DND-41 (cell line): ENCODE measurements at regions not wholly inside any gene's neighbourhood (a gene's known extent, or its start where the extent isn't known, plus 50 kb on each side); places are given as distances from the start of the nearest gene placed in this dataset.
"Not testable (repeated sequence)": the region's sequence is repeated elsewhere in the genome, so short reads cannot be mapped to it uniquely, and the experiment has no call there.

Experiments
- ATAC-seq: fragments of 200-7000 bp; cut with Tn5 transposase; 3 replicates; pipeline ENCODE4 v1.9.1; 2021; ENCODE audit warnings: low read depth; ENCODE audit not compliant: insufficient read depth
- DNase-seq: peaks from one replicate; pipeline ENCODE4 v3.0.0-alpha.2; 2020
- H2AFZ ChIP-seq: 2 replicates; pipeline ENCODE4 v1.6.0; 2012; ENCODE audit warnings: low read depth, low read length
- H3K27ac ChIP-seq: 2 replicates; pipeline ENCODE4 v1.5.1; 2012; ENCODE audit warnings: low read length, inconsistent platforms
- H3K27me3 ChIP-seq: fragments of 200-600 bp; sonication (generic); 2 replicates; pipeline ENCODE4 v1.6.0; 2012; ENCODE audit warnings: low read length, mild to moderate bottlenecking, inconsistent platforms; ENCODE audit not compliant: insufficient read depth, poor library complexity
- H3K36me3 ChIP-seq: 2 replicates; pipeline ENCODE4 v1.5.1; 2012; ENCODE audit warnings: low read length, inconsistent platforms; ENCODE audit not compliant: insufficient read depth
- H3K4me1 ChIP-seq: 2 replicates; pipeline ENCODE4 v1.5.1; 2012; ENCODE audit warnings: mild to moderate bottlenecking, low read length; ENCODE audit not compliant: insufficient read depth
- H3K4me2 ChIP-seq: 2 replicates; pipeline ENCODE4 v1.6.0; 2012; ENCODE audit warnings: mild to moderate bottlenecking, moderate library complexity, low read length, inconsistent platforms; ENCODE audit not compliant: insufficient read depth
- H3K4me3 ChIP-seq, 2 experiments: fragments of 200-600 bp in 1 of 2; shearing (Covaris generic) in 1 of 2; 2 replicates each; pipeline ENCODE4 v1.5.1; 2012 to 2016; ENCODE audit warnings: inconsistent platforms in 2 of 2, low read length in 2 of 2, mild to moderate bottlenecking in 2 of 2, low read depth in 1 of 2, moderate library complexity in 1 of 2
- H3K79me2 ChIP-seq: 2 replicates; pipeline ENCODE4 v1.6.0; 2012; ENCODE audit warnings: low read length, inconsistent platforms; ENCODE audit not compliant: insufficient read depth
- H3K9ac ChIP-seq: 2 replicates; pipeline ENCODE4 v1.6.0; 2012; ENCODE audit warnings: low read depth, mild to moderate bottlenecking, inconsistent platforms, low read length, moderate library complexity
- H3K9me3 ChIP-seq: 2 replicates; pipeline ENCODE4 v1.5.1; 2012; ENCODE audit warnings: low read length, moderate library complexity, mild to moderate bottlenecking, inconsistent platforms; ENCODE audit not compliant: insufficient read depth, severe bottlenecking
- H4K20me1 ChIP-seq: 2 replicates; pipeline ENCODE4 v1.6.0; 2012; ENCODE audit warnings: low read length; ENCODE audit not compliant: insufficient read depth

GRCh38 chr6:26795474-26796307, 136.1 kb upstream of the ZNF322 start:
- not testable (repeated sequence) for H3K79me2 ChIP-seq, H2AFZ ChIP-seq, ATAC-seq

GRCh38 chr6:26799903-26800633, 140.5 kb upstream of the ZNF322 start:
- H3K9me3 ChIP-seq, H3K9ac ChIP-seq, H3K79me2 ChIP-seq, H3K36me3 ChIP-seq, H2AFZ ChIP-seq, H3K27ac ChIP-seq, H3K4me3 ChIP-seq, H4K20me1 ChIP-seq, H3K4me1 ChIP-seq, H3K27me3 ChIP-seq, DNase-seq, ATAC-seq, H3K4me2 ChIP-seq: not testable (repeated sequence)

More at GRCh38 chr6:26795474-26796307, 136.1 kb upstream of the ZNF322 start:
- H3K9ac ChIP-seq, H3K4me1 ChIP-seq, H3K36me3 ChIP-seq, H3K4me3 ChIP-seq, H3K4me2 ChIP-seq, H4K20me1 ChIP-seq, DNase-seq, H3K27me3 ChIP-seq, H3K27ac ChIP-seq, H3K9me3 ChIP-seq: not testable (repeated sequence)

GRCh38 chr6:26803762-26804161, 144.2 kb upstream of the ZNF322 start:
- not testable (repeated sequence) for H3K79me2 ChIP-seq, H3K9me3 ChIP-seq, H3K27me3 ChIP-seq, H3K36me3 ChIP-seq, H4K20me1 ChIP-seq, H3K4me1 ChIP-seq, H3K4me3 ChIP-seq, H3K27ac ChIP-seq, ATAC-seq, DNase-seq, H3K4me2 ChIP-seq, H3K9ac ChIP-seq, H2AFZ ChIP-seq

GRCh38 chr6:26811486-26812116, 152.1 kb upstream of the ZNF322 start:
- not testable (repeated sequence) for H4K20me1 ChIP-seq

GRCh38 chr6:26818640-26819225, 159.2 kb upstream of the ZNF322 start:
- not testable (repeated sequence) for DNase-seq, ATAC-seq

More at GRCh38 chr6:26811486-26812116, 152.1 kb upstream of the ZNF322 start:
- not testable (repeated sequence) for H3K9me3 ChIP-seq, H3K36me3 ChIP-seq, H3K79me2 ChIP-seq, H3K4me2 ChIP-seq, H3K9ac ChIP-seq, H2AFZ ChIP-seq, H3K4me3 ChIP-seq, H3K27ac ChIP-seq, ATAC-seq, DNase-seq, H3K4me1 ChIP-seq, H3K27me3 ChIP-seq

GRCh38 chr6:26827965-26828364, 168.4 kb upstream of the ZNF322 start:
- not testable (repeated sequence) for H3K27me3 ChIP-seq, H3K4me1 ChIP-seq, DNase-seq, H3K27ac ChIP-seq, H4K20me1 ChIP-seq, H3K4me3 ChIP-seq, H3K9me3 ChIP-seq, H2AFZ ChIP-seq, H3K79me2 ChIP-seq, H3K9ac ChIP-seq, H3K4me2 ChIP-seq, ATAC-seq, H3K36me3 ChIP-seq

More at GRCh38 chr6:26818640-26819225, 159.2 kb upstream of the ZNF322 start:
- H3K9me3 ChIP-seq, H4K20me1 ChIP-seq, H3K4me2 ChIP-seq, H3K4me3 ChIP-seq, H3K9ac ChIP-seq, H3K4me1 ChIP-seq, H3K27ac ChIP-seq, H3K27me3 ChIP-seq, H2AFZ ChIP-seq, H3K79me2 ChIP-seq, H3K36me3 ChIP-seq: not testable (repeated sequence)

GRCh38 chr6:26829480-26829879, 169.9 kb upstream of the ZNF322 start:
- H3K4me1 ChIP-seq, H2AFZ ChIP-seq, H3K4me2 ChIP-seq, H3K36me3 ChIP-seq, H3K27me3 ChIP-seq, H3K27ac ChIP-seq, H3K9ac ChIP-seq, H3K9me3 ChIP-seq, DNase-seq, H4K20me1 ChIP-seq, H3K4me3 ChIP-seq, ATAC-seq, H3K79me2 ChIP-seq: not testable (repeated sequence)
